GM18498 (cell line): ENCODE measurements at regions not wholly inside any gene's neighbourhood (a gene's known extent, or its start where the extent isn't known, plus 50 kb on each side); places are given as distances from the start of the nearest gene placed in this dataset.
"Not testable (repeated sequence)": the region's sequence is repeated elsewhere in the genome, so short reads cannot be mapped to it uniquely, and the experiment has no call there.

ENCODE experiments used
- ATAC-seq: cut with Tn5 transposase; IDR thresholded peaks from one replicate; pipeline ENCODE4 v1.9.1; 2021; ENCODE audit warnings: mild to moderate bottlenecking, moderate library complexity; ENCODE audit not compliant: unreplicated experiment

DNA sequence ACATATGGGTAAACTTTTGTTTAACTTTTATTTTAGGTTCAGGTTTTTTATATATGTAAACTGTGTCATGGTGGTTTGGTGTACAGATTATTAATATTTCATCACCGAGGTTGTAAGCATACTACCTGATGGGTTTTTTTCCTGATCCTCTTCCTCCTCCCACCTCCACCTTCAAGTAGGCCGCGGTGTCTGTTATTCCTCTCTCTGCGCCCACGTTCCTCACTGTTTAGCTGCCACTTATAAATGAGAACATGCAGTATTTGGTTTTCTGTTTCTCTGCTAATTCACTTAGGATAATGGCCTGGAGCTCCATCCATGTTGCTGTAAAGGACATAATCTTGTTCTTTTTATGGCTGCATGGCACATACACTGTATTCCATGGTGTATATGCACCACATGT is 1000.0 kb upstream of the CELF2 start:
- ATAC-seq: no peak

DNA sequence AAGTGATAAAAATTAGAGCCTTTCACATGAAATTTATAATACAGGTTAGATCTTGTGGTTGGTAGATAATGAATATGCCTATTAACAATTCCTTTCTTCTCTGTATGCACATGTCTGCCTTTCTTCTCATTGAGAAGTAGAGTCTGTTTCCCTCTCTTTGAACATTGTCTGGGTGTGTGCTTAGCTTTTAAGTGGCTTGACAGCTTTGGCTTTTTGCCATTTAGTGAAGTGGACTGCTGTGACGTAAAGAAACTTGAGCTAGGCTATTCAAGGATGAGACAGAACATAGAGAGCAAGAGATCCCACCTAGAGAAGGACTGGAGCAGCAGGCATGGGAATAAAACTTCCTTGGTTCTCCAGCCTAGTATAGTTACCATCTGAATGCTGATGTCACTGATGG is 996.7 kb upstream of the CELF2 start:
- no peak for ATAC-seq

DNA sequence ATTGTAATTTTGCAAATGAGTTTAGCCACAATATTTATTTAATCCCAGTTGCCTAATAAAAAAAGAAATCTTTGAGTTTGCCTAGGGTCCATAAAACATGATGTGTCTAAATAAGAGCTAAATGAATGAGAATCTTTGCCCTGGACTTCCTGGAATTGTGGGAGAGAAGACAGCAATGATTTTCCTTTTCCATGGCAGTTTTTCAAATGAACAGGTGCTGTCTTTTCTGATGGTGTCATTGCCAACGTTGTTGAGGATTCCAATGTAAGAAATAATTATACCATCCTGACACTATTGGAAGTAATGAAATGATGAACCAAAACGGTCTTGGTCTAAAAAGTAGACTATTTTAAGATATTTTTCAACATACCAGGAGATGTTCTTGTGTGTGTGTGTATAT is 984.7 kb upstream of the CELF2 start:
- no peak for ATAC-seq

DNA sequence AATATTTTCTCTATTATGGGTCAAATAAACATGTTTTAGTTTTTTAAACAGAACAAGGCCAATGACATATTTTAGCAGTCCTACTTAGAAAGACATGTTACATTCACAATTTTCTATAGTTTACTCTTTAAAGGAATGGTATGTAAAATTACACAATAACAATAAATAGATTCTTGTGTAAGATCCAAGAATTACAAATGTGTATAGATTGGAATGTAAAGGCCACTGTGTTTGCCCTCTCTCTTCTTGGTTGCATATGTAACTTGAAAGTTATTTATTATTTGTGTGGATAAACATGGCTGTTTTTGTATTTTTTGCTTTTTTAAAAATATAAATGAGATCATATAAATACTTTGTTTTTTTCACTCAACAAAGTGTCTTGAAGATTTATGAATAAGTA is 979.3 kb upstream of the CELF2 start:
- ATAC-seq: no peak

DNA sequence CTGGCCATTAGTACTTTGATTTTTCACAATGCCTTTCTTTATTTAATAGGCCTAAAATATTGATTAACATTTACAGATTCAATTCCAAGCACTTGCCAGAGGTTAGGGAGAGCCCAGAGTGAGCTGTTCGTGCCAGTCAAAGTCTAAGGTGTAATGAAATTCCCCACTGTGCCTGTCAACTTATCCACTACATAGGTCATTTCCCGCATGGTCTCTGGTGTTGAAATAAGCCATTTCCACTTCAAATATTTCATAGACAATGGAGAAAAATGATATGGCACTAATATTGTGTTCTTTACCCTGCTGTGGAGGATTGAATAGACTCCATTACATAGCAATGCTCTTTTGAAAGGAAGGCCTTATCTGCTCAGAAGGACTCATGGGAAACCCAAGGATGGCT is 978.1 kb upstream of the CELF2 start:
- no peak for ATAC-seq

DNA sequence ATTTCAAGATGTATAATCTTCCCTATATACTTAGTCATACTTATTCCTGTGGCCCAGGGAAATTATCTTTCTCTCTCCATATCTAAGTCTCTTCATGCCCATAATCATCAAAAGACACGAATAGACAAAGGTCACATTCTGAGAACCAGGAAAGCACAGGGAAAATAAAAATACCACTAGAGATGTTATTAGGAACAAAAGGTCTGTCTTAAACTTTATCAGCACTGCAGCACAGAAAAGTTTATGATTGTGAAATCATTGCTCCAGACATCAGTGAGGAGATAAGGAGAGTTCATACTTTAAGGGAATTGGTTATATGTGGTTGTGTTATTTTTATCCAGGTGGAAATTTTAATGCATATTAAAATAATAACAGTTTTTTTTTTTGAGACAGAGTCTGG is 974.6 kb upstream of the CELF2 start:
- no peak for ATAC-seq

DNA sequence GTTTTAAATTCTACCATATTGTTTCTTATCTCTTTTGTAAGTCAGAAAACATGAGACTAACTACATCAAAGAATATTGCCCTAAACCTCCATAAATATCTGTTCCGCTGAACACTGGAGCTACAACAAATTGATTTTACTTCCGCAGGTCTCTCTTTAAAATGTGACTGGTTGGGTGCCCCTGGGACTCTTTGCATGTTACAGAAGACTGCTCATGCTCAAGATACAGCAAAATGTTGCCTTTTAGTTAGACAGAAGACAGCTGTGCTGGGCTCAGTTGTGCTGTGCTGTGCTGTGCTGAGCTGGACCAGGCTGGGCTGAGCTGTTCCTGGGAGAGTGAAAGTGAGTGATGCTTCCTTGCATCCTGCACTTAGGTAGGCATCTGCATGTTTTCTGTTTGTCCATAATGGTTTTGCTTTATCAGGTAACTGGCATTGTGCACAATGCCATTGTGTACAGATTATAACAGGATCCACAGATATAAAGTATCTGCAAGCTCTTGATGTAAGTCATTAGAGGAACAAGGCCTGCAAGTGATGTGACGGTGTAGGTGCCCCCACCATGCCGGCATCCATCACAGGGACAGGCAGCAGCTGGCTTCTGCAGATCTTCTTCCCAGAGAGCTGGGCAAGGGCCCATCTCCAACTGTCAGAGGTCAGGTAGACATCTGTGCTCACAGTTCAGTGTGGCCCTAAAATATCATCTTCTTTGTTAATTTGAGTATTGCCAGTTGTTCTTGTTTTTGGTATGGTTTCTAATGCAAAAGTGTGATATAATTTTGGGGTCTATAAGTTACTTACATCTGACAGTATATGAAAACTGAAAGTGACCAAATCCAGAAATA is 972.5 kb upstream of the CELF2 start:
- no peak for ATAC-seq

DNA sequence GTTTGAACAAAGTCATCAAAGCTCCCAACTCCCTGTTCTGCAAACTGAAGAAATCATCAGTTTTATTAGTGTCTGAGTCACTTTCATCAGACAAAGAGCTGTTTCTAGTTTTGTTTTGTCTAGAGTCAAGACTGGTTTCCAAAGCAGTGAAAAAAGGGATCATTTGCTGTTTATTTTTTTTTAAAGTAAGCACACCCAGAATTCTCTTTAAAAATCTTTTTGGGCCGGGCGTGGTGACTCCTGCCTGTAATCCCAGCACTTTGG is 972.0 kb upstream of the CELF2 start:
- no peak for ATAC-seq

DNA sequence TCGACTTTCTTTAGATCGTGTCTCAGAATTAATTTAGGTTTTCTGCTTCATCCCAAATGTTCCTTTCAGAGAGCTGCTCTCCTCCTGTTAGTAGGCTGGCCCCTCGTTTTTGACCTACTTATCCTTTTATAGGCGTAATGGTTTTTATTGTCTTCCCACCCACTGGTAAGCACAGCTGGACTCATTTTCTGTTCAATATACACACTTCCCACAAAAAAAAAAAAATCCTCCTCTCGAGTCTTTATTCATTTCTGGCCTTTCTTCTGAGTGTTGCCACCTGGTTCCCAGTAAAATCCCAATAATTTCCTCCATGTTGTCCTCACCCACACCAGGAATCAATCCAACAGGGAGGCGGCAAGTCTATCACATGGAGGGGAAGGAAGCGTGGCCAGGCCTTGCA is 970.2 kb upstream of the CELF2 start:
- ATAC-seq: no peak

DNA sequence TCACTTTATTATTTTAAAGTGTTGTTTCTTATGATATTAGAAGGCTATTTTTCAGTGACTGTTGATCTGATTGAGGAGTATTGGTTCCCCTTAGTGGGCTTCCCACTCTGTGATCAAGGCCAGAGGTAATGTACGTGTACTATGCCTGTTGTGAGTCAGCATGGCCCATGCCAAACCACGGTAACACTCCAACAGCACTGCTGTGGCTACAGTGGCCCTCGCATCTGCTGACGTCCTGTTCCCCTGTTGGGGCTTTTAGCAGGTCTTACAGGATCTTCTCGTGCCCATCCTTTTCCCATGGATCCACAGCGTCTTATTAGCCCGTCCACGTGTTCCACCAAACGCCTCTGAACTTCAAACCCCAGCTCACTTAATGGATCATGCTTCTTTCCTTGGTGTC is 964.6 kb upstream of the CELF2 start:
- ATAC-seq: no peak

DNA sequence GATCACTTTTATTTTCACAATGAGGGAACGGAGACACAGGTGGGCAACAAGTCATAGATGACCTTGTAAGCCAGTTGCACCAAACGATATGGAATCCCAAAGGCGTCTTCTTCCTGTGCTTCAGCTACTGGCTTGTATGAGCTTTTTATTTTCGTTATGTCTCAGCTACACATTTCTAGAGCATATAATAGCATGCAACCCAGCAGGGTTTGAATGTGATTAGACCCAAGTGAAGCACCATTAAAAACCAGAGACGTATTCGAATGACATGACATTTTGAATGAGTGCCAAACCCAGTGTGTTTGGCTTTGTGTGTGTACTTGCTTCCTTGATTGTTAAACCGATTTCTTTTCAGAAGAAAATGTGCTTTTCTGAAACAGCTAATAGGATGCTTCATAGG is 963.2 kb upstream of the CELF2 start:
- no peak for ATAC-seq

DNA sequence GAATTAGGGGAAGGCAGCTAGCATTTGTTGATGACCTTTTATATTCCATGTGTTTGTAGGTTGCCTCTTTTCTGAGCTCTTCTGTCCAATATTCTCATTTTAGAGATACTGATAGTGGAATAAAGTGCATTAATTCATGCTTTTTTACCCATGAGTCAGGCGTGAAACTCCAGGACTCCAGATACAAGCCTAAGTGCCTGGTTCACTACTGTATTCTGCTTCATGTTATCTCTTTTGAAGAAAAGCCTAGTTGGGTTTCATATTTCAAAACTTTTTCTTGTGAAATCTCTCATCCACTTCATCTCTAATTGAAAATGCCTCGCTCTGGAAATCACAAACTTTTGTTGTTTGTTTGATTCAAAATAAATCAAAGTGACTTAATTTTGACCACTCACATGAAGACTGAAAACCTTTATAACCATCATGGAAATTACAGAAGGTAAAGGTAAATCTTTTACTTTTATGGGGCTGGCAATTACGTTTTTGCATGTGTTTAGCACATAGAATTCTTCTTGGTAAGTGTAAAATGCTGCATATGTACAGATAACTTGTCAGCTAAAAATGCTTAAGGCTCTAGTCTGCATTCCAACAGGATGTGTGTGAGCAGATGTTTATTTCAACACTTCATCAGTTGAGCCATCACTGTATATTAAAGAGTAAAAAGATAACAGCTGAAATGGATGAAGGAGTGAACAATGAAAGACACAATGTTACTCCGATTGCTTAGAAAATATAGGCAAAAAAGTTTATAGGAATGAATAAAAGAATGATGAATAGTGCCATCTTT is 961.8 kb upstream of the CELF2 start:
- ATAC-seq: no peak

DNA sequence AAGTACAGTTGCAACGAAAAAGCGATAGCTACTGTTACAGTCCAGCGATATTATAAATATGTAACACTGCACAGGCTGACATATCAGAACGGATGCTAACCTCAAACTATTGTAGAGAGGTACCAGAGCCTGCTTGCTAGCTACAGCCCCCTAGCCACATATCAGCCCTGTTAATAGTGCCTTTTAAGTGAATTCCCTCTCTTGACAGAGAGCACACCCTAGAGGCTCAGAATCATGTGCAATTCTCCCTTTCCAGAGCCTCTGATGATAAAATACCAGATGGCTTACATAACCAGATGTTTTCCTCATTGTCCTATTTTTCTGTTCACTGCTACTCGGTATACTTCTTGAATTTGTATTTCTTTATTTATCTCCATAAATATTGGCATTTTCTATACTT is 960.7 kb upstream of the CELF2 start:
- ATAC-seq: no peak

DNA sequence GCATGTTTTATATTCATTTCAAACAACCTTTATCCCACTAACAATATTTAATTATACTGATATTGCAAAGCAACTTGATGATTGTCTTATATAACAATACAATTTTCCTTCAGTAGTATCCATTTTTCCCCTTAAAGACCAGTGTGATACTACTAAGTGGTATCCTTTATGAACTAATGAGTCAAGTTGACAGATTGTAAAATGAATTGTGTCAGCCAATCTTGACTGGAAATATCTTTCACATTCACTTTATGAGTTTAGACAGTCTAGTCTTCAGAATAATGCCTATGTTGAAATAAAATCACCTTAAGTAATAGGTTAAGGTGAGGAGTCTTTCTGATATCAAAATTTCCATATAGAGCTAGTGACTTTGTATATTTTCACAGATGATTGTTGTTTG is 950.0 kb upstream of the CELF2 start:
- ATAC-seq: no peak

DNA sequence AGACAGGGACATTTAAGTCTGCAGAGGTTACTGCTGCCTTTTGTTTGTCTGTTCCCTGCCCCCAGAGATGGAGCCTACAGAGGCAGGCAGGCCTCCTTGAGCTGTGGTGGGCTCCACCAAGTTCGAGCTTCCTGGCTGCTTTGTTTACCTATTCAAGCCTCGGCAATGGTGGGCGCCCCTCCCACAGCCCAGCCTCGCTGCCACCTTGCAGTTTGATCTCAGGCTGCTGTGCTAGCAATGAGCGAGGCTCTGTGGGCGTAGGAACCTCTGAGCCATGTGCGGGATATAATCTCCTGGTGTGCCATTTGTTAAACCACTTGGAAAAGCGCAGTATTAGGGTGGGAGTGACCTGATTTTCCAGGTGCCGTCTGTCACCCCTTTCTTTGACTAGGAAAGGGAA is 942.8 kb upstream of the CELF2 start:
- ATAC-seq: not testable (repeated sequence)

DNA sequence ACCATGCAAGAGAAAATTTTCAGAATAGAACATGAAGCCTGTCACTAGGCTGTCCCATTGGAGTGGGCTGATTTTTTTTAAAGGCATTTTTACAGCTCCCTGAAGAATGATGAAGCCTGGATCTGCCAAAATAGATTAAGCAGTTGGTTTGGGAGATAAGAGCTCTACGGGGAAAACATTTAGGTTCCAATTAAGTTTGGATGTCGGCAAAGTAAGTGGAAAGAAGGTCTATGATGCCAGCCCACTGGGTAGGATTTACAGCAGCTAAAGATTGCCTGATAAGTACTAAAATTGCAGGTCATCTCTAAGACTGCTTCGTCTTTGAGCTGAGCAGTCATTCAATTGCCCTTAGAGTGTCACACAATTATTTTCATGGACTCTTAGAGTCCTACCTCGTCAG is 939.2 kb upstream of the CELF2 start:
- no peak for ATAC-seq

DNA sequence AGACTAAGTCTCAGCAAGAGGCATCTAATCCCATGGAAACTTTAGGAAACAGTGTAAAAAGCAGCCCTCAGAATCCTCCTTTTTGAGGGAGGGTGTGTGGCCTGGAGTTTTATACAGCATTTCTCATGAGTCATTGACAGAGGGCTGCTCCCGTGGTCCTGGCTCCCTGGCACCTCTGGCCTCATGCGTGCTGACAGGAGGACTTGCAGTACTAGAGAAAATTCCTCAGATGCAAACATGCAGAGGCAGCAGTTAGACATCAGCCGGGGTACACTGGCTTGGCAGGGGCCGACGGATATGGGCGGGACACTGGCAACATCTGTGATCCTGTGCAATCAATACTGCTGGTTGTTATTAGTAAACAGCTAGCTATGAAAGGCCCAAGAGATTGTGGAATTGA is 925.1 kb upstream of the CELF2 start:
- ATAC-seq: no peak

DNA sequence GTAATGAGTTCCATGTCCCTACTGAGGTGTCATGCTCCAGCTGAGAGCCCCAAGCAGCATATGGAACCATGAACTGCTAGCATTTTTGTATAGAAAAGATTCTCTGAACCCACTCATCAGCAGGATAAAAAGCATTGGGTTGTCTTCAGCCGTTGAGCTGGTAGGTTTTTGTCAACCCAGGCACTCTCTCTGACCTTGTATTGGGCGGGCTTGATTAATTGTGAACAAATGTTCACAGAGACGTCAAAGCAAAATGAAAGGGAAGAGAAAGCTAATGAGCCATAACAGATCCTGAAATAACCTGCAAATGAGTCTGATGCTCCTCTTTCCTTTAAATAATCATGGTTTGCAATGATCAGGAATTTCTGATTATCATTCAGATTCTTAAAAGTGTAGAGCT is 924.7 kb upstream of the CELF2 start:
- ATAC-seq: no peak

DNA sequence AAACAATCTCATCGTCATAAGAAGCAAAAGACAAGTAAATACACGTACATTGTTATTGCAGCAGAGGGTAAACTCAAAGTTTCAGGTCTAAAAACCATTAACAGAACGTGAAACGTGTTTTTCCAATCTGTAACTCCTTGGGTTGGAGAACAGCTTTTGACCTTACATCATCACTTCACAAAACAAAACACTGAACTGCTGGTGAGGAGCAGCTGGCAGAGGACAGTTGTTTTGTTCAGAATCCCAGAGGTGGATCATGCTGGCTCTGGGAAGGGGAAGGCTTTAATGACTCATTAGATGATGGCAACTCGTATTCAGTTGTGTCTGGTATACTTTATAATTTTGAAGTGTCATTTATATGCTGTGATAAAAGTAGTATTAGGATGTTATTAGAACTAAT is 923.0 kb upstream of the CELF2 start:
- ATAC-seq: no peak

DNA sequence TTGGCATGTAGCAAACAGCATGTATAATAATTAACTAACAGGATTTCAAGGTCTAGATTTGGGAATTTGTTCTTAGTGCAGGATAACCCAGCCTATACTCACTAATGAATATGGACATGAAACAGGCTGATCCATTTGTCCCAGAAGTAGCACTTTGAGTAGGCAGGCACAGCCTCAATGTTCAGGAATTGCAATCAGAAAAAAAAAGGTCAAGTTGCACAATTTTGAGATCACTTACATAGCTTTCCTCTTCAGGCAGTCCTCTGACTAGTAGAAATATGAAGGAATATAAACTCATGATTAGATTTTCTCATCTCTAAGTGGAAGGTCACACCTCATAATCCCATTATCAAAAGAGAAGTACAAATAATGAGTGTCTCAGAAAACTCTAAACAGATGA is 921.4 kb upstream of the CELF2 start:
- no peak for ATAC-seq

DNA sequence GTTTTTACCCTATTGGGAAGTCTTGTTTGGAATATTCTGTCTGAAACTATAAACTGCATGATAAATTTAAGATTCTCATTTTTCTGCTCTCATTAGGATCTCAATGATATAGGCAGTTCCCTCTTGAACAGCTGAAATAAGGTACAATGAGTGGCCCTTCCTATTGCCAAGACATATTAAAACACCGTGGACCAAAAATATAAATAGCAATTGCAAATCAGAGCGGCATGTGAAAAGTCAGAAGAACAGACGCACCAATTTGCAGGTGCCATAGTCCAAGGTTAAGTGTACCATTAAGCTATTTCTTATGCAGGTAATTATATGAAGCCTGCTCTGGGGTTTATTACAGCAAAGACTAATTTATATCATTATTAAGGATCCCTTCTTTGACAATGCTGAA is 920.8 kb upstream of the CELF2 start:
- no peak for ATAC-seq

DNA sequence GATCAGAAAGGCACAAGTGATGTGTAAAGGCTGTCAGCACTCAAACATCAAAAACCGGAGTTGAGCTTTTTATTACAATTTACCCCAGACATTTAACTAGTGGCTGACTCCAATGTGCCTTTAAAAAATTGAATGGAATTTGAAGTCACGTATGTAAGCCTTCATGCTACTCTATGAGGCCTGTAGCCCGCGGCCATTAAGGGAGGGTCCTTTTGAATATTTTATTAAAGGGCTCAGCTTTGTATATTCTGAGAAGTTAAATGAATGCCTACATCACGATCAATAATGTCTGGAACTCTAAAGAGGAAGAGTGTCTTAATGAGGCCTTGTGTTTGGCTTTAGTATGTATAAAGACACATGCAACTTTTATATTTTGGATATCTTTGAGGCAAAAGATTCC is 916.6 kb upstream of the CELF2 start:
- no peak for ATAC-seq
